Upper lobe of left lung (tissue), 6 donors: ENCODE measurements at regions not wholly inside any gene's neighbourhood (a gene's known extent, or its start where the extent isn't known, plus 50 kb on each side); places are given as distances from the start of the nearest gene placed in this dataset.
A peak's percentile ranks its signal among the peaks of the same experiment; 100 is the strongest.

Source experiments
- ATAC-seq, 2 donors: fragments of 200-7000 bp; cut with Tn5 transposase; one replicate each; pipeline ENCODE4 v1.9.1; 2022; ENCODE audit warnings: mild to moderate bottlenecking in 2 of 2, moderate library complexity in 2 of 2; ENCODE audit not compliant: low FRiP score in 2 of 2
- DNase-seq, 2 donors: peaks; one replicate each; pipeline ENCODE4 v3.0.0-alpha.2; 2019 to 2020
- H3K27ac ChIP-seq, 4 donors: fragments of 200-600 bp; sonication (generic); one replicate each; pipeline ENCODE4 v1.5.1; 2016 to 2019
- H3K27me3 ChIP-seq, 4 donors: fragments of 200-600 bp; sonication (generic); one replicate each; pipeline ENCODE4 v1.5.1; 2017 to 2019
- H3K36me3 ChIP-seq, 4 donors: fragments of 200-600 bp; sonication (generic); one replicate each; pipeline ENCODE4 v1.5.1; 2016 to 2019
- H3K4me1 ChIP-seq, 4 donors: fragments of 200-600 bp; sonication (generic); one replicate each; pipeline ENCODE4 v1.5.1; 2018 to 2019
- H3K4me3 ChIP-seq, 4 donors: fragments of 200-600 bp; sonication (generic); one replicate each; pipeline ENCODE4 v1.5.1; 2017 to 2019; ENCODE audit warnings: mild to moderate bottlenecking in 2 of 4, moderate library complexity in 1 of 4
- H3K9me3 ChIP-seq, 4 donors: fragments of 200-600 bp; sonication (generic); one replicate each; pipeline ENCODE4 v1.5.1; 2018 to 2019
- EP300 ChIP-seq, 4 donors: sonication (generic); formaldehyde crosslinking; IDR thresholded peaks; one replicate each; pipeline ENCODE4 v1.5.1; 2017; ENCODE audit warnings: antibody characterized with exemption in 4 of 4, control low read depth in 2 of 4
- POLR2A ChIP-seq, 4 donors: fragments of 450-650 bp; IDR thresholded peaks; one replicate each; pipeline ENCODE4 v1.5.1; 2016 to 2017; ENCODE audit warnings: antibody characterized with exemption in 4 of 4, mild to moderate bottlenecking in 2 of 4
- WGBS, 2 donors: methylation state at CpG; one replicate each; pipeline ENCODE4 v1.1.5; 2017 to 2018; 5-methylcytosine and 5-hydroxymethylcytosine counted together
- TF ChIP-seq, protein P1 (sequence below), 6 experiments: fragments of 450-650 bp in 4 of 6; fragments of 200-600 bp in 2 of 6; sonication (generic) in 2 of 6; IDR thresholded peaks; one replicate each; pipeline ENCODE4 v1.5.1; 2016 to 2019; ENCODE audit warnings: antibody characterized with exemption in 6 of 6
- donor health status: DM: no; HTN: no; CAD: no; lungs with moderate emphysema.
- donor health status: DM: no; HTN: yes; CAD: no; lungs with severe emphysema.

GRCh38 chr4:120977435-120977997, 55.0 kb upstream of the PRDM5 start:
- Histone ChIP-seq H3K4me1 (no peaks in the 10 kb centered on the region), H3K9me3 (no peaks in the 10 kb centered on the region), H3K27ac (no peak overlapping the region), H3K36me3 (no peaks in the 10 kb centered on the region), H3K4me3 (no peak overlapping the region), H3K27me3 (no peaks in the 10 kb centered on the region)
- TF ChIP-seq, protein P1, sequence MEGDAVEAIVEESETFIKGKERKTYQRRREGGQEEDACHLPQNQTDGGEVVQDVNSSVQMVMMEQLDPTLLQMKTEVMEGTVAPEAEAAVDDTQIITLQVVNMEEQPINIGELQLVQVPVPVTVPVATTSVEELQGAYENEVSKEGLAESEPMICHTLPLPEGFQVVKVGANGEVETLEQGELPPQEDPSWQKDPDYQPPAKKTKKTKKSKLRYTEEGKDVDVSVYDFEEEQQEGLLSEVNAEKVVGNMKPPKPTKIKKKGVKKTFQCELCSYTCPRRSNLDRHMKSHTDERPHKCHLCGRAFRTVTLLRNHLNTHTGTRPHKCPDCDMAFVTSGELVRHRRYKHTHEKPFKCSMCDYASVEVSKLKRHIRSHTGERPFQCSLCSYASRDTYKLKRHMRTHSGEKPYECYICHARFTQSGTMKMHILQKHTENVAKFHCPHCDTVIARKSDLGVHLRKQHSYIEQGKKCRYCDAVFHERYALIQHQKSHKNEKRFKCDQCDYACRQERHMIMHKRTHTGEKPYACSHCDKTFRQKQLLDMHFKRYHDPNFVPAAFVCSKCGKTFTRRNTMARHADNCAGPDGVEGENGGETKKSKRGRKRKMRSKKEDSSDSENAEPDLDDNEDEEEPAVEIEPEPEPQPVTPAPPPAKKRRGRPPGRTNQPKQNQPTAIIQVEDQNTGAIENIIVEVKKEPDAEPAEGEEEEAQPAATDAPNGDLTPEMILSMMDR (IDR thresholded peaks at IDR 0.05), result peak in 5 of 6 experiments; percentile 19 to 47 (median 34)
- no peak for TF ChIP-seq POLR2A (IDR thresholded peaks at IDR 0.05)
- no peak for DNase-seq
- WGBS, 2 donors, result 55 to 95% methylated on average over 1 to 2 of the region's 2 CpGs
- ATAC-seq, result peak; percentile 51 to 61

DNA sequence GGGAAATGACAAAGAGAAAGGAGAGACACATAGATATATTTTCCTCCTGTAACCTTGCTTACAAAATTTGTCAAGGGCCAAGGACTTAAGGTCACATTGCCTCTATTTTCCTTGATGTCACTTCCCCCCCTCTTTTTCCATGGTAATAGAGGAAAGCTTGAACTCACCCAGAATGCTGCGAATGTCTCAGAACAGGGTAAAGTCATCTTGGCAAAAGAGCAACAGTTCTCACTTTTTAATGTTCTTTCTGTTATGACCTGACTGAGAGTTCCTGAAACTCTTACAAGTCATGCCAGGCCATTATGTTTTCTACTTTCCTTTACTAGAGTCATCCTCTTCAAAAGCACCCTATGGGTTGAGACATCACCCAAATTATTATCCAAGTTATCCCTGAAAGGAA, 50.7 kb upstream of the PRDM5 start:
- Histone ChIP-seq H3K9me3 (no peaks in the 10 kb centered on the region), H3K4me1 (no peaks in the 10 kb centered on the region), H3K27ac (no peak overlapping the region), H3K27me3 (no peaks in the 10 kb centered on the region), H3K36me3 (no peaks in the 10 kb centered on the region), H3K4me3 (no peak overlapping the region)
- 83 to 92% methylated on average over 1 of the region's 1 CpG for WGBS, 2 donors
- DNase-seq (no peak), ATAC-seq (no peak)
- TF ChIP-seq, protein P1 (IDR thresholded peaks at IDR 0.05), result no peak
- TF ChIP-seq EP300 (IDR thresholded peaks at IDR 0.05), result no peak
- TF ChIP-seq POLR2A (IDR thresholded peaks at IDR 0.05), result no peak
